ENCODE measurements at regions not wholly inside any gene's neighbourhood (a gene's known extent, or its start where the extent isn't known, plus 50 kb on each side); places are given as distances from the start of the nearest gene placed in this dataset.
"Not testable (repeated sequence)": the region's sequence is repeated elsewhere in the genome, so short reads cannot be mapped to it uniquely, and the experiment has no call there.

DNA sequence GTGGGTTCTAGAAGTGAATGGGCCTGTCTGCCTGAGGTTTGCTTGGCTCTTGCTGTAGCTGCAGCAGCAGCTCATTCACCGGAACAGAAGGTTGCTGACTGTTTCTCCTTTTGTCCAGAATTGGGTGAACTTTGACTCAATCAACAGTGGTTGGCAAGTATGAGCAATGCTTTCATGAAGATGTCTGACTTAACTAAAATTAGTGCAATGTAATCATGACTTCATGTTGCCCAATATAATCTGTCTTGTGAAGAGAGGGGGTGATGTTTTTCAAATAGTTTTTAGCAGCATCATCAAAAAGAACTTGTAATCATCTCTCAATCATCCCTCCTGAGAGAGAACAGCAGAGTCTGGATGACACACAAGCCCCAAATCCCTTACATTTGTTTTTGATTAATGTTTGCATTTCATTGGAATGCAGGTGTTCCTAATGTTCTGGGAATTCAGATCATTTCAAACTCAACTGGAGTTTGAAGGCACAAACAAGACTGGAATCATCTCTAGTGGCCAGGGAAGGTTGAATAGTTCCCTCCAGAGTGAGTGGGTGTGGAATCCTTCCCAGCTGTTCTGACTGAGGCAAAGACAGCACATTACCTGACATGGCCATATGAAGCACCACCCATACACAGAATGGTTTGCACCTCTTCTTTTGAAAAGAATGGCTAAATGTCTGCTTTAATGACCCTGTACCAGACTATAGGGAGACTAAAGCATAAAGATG is 82.9 kb downstream of the HLX start:
- Histone ChIP-seq H3K27ac (ENCODE audit: low read length) (no peak overlapping the region), H3K4me1 (ENCODE audit: control insufficient read depth, insufficient read depth, low read length) (peaks cover under 1% of the 10 kb centered on the region), H3K9me3 (replicated peaks; ENCODE audit: control insufficient read depth, low read depth, low read length) (peaks cover 4% of the 10 kb centered on the region), H3K36me3 (ENCODE audit: control insufficient read depth, insufficient read depth, low read length) (no peaks in the 10 kb centered on the region), H3K27me3 (ENCODE audit: control insufficient read depth, insufficient read depth, low read length) (no peaks in the 10 kb centered on the region), H3K4me3 (ENCODE audit: low read length) (no peak overlapping the region)
- WGBS (ENCODE audit: insufficient coverage), result 43% methylated on average over 1 of the region's 1 CpG
- DNase-seq, result peak; percentile 32

DNA sequence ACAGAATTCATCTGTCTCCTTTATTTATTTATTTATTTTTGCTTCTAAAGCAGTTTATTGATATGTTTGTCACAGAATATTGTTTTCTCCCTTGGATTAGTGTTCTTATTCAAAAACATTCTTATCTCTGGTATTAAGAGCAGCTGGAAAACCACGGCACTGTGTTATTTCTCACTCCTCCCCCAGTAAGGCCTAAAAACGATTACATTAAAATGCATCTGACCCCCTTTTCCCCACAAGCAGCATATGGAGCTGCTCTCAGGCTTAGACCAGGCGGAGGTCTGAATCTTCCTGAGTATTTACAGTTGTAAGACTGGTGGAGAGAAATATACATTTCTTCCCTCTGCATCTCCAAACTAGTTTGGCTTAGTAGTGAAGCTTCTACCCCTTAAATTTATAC is 86.8 kb downstream of the HLX start:
- WGBS (ENCODE audit: insufficient coverage), result no CpG with 5 or more reads among the region's 3 CpGs
- H3K27me3 ChIP-seq (ENCODE audit: control insufficient read depth, insufficient read depth, low read length), result no peaks in the 10 kb centered on the region
- no peaks in the 10 kb centered on the region for H3K4me1 ChIP-seq (ENCODE audit: control insufficient read depth, insufficient read depth, low read length)
- no peak for DNase-seq
- no peak overlapping the region for H3K27ac ChIP-seq (ENCODE audit: low read length)
- H3K36me3 ChIP-seq (ENCODE audit: control insufficient read depth, insufficient read depth, low read length), result no peaks in the 10 kb centered on the region
- H3K9me3 ChIP-seq (replicated peaks; ENCODE audit: control insufficient read depth, low read depth, low read length), result peaks cover 6% of the 10 kb centered on the region
- no peak overlapping the region for H3K4me3 ChIP-seq (ENCODE audit: low read length)

DNA sequence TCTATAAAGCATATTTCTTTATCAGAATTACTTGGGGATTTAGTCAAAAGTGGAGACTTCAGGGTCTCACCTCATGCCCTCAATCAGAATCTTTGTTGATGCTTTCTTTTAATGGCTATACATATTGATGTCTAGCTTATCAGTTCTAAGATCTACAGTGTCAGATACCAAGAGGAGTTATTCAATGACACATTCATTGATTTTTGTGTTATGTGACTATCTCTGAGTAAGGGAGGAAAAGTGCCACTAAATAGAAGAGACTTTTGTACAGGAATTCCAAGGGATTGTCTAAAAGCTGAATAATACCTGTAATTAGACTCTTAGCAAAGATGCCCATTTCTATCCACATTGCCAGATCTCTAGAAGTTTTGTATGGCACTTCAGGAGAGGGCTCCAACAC is 87.2 kb downstream of the HLX start:
- no peaks in the 10 kb centered on the region for H3K4me1 ChIP-seq (ENCODE audit: control insufficient read depth, insufficient read depth, low read length)

DNA sequence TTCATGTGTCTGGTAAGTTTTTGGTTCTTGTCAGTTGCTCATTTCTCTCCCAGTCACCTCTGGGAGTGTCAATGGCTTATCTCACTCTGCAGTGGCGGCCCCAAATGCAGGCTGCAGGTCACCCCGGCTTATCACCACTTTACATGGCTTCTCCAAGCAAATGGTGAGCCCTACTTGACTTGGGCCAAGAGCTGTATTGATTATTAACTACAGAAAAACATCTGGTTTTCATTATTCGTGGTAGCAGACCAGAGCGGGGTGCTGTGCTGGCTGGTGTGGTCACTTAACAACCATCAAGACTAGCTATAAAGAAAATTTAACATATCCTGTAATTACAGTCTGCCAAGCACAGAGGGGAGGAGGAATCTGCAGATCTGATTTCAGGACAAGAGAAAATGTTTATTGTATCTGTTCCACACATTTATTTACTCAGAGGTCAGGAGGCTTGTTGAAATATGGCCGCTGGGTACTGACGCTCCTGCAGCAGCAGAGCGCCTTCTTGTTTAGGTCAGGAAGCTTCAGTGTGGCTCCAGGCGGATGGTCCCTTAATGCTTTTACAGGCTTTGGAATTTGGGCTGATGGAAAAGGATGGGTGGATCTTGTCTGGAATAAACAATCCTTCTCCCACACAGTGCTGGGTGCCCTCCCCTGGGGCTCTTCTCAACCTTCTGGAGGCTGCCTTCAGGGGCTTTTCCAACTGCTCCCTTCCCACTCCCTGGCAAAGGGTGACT is 87.8 kb downstream of the HLX start:
- DNase-seq, result no peak
- Histone ChIP-seq H3K9me3 (replicated peaks; ENCODE audit: control insufficient read depth, low read depth, low read length) (peaks cover 6% of the 10 kb centered on the region), H3K4me3 (ENCODE audit: low read length) (no peak overlapping the region), H3K36me3 (ENCODE audit: control insufficient read depth, insufficient read depth, low read length) (no peaks in the 10 kb centered on the region), H3K27me3 (ENCODE audit: control insufficient read depth, insufficient read depth, low read length) (no peaks in the 10 kb centered on the region), H3K27ac (ENCODE audit: low read length) (no peak overlapping the region), H3K4me1 (ENCODE audit: control insufficient read depth, insufficient read depth, low read length) (no peaks in the 10 kb centered on the region)
- WGBS (ENCODE audit: insufficient coverage), result no CpG with 5 or more reads among the region's 8 CpGs

More for the DNA sequence above, 87.2 kb downstream of the HLX start:
- Histone ChIP-seq H3K36me3 (ENCODE audit: control insufficient read depth, insufficient read depth, low read length) (no peaks in the 10 kb centered on the region), H3K27ac (ENCODE audit: low read length) (no peak overlapping the region), H3K4me3 (ENCODE audit: low read length) (no peak overlapping the region), H3K27me3 (ENCODE audit: control insufficient read depth, insufficient read depth, low read length) (no peaks in the 10 kb centered on the region), H3K9me3 (replicated peaks; ENCODE audit: control insufficient read depth, low read depth, low read length) (peaks cover 6% of the 10 kb centered on the region)
- DNase-seq, result no peak

DNA sequence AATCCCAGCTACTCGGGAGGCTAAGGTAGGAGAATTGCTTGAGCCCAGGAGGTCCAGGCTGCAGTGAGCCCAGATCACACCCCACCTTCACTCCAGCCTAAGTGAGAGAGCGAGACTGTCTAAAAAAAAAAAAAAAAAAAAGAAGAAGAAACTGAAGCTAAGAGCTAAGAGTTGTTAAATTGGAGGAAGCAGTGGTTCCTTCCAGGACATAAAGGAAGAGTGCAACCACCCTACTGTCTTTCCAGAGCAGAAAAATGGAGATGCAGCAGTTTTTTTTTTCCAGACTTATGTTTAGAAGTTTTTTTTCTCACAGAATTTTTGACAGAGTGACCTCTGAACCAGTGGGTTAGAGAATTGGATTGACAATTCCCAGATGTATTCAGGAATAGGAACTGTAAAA is 88.7 kb downstream of the HLX start:
- Histone ChIP-seq H3K36me3 (ENCODE audit: control insufficient read depth, insufficient read depth, low read length) (no peaks in the 10 kb centered on the region), H3K9me3 (replicated peaks; ENCODE audit: control insufficient read depth, low read depth, low read length) (peaks cover 6% of the 10 kb centered on the region), H3K27me3 (ENCODE audit: control insufficient read depth, insufficient read depth, low read length) (no peaks in the 10 kb centered on the region), H3K27ac (ENCODE audit: low read length) (no peak overlapping the region), H3K4me3 (ENCODE audit: low read length) (no peak overlapping the region), H3K4me1 (ENCODE audit: control insufficient read depth, insufficient read depth, low read length) (no peaks in the 10 kb centered on the region)
- DNase-seq, result no peak
- WGBS (ENCODE audit: insufficient coverage), result no CpG with 5 or more reads among the region's 2 CpGs

DNA sequence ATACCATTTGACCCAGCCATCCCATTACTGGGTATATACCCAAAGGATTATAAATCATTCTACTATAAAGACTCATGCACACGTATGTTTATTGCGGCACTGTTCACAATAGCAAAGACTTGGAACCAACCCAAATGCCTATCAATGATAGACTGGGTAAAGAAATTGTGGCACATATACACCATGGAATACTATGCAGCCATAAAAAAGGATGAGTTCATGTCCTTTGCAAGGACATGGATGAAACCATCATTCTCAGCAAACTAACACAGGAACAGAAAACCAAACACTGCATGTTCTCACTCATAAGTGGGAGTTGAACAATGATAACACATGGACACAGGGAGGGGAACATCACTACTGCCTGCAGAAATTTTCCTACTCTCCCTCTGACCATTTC is 90.0 kb downstream of the HLX start:
- H3K9me3 ChIP-seq (replicated peaks; ENCODE audit: control insufficient read depth, low read depth, low read length); H3K4me3 ChIP-seq (ENCODE audit: low read length); H3K4me1 ChIP-seq (ENCODE audit: control insufficient read depth, insufficient read depth, low read length); H3K27me3 ChIP-seq (ENCODE audit: control insufficient read depth, insufficient read depth, low read length); H3K36me3 ChIP-seq (ENCODE audit: control insufficient read depth, insufficient read depth, low read length); H3K27ac ChIP-seq (ENCODE audit: low read length); DNase-seq: not testable (repeated sequence)
- no CpG with 5 or more reads among the region's 2 CpGs for WGBS (ENCODE audit: insufficient coverage)

- Histone ChIP-seq H3K27me3 (ENCODE audit: control insufficient read depth, insufficient read depth, low read length) (no peaks in the 10 kb centered on the region), H3K4me3 (ENCODE audit: low read length) (no peak overlapping the region), H3K4me1 (ENCODE audit: control insufficient read depth, insufficient read depth, low read length) (no peaks in the 10 kb centered on the region), H3K9me3 (replicated peaks; ENCODE audit: control insufficient read depth, low read depth, low read length) (peaks cover 2% of the 10 kb centered on the region), H3K27ac (ENCODE audit: low read length) (no peak overlapping the region), H3K36me3 (ENCODE audit: control insufficient read depth, insufficient read depth, low read length) (no peaks in the 10 kb centered on the region)
- no CpG with 5 or more reads among the region's 4 CpGs for WGBS (ENCODE audit: insufficient coverage)
- peak; percentile 16 for DNase-seq
These were observed 91.1 kb downstream of the HLX start for GRCh38 chr1:220970311-220970710.

DNA sequence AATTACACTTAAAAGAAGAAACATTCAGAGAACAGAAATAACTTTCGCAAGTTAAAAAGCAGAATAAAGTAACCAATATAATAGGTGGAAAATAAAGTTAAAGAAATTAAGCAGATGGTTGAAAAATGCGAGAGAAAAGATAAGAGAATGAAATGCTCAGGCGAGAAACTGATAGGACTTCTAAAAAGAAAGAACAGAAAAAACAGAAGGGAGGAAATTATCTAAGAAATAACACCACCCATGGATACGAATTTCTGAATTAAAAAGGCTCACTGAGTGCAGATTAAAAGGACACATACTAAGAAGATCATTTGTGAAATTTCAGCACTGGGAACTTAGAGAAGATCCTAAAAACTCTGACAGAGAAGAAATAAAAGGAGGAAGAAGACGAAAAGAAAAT is 92.0 kb downstream of the HLX start:
- Histone ChIP-seq H3K36me3 (ENCODE audit: control insufficient read depth, insufficient read depth, low read length) (no peaks in the 10 kb centered on the region), H3K27me3 (ENCODE audit: control insufficient read depth, insufficient read depth, low read length) (no peaks in the 10 kb centered on the region), H3K4me3 (ENCODE audit: low read length) (no peak overlapping the region), H3K9me3 (replicated peaks; ENCODE audit: control insufficient read depth, low read depth, low read length) (peaks cover 2% of the 10 kb centered on the region), H3K27ac (ENCODE audit: low read length) (no peak overlapping the region), H3K4me1 (ENCODE audit: control insufficient read depth, insufficient read depth, low read length) (no peaks in the 10 kb centered on the region)
- no peak for DNase-seq
- WGBS (ENCODE audit: insufficient coverage), result no CpG with 5 or more reads among the region's 5 CpGs

- H3K9me3 ChIP-seq (replicated peaks; ENCODE audit: control insufficient read depth, low read depth, low read length), result peaks cover 2% of the 10 kb centered on the region
- no peaks in the 10 kb centered on the region for H3K36me3 ChIP-seq (ENCODE audit: control insufficient read depth, insufficient read depth, low read length)
- no peaks in the 10 kb centered on the region for H3K27me3 ChIP-seq (ENCODE audit: control insufficient read depth, insufficient read depth, low read length)
- no peaks in the 10 kb centered on the region for H3K4me1 ChIP-seq (ENCODE audit: control insufficient read depth, insufficient read depth, low read length)
- H3K27ac ChIP-seq (ENCODE audit: low read length), result no peak overlapping the region
- no CpG with 5 or more reads among the region's 1 CpG for WGBS (ENCODE audit: insufficient coverage)
- H3K4me3 ChIP-seq (ENCODE audit: low read length), result no peak overlapping the region
- DNase-seq, result no peak
These were observed 95.2 kb downstream of the HLX start for GRCh38 chr1:220974431-220974830.

- H3K27ac ChIP-seq (ENCODE audit: low read length), result no peak overlapping the region
- no peaks in the 10 kb centered on the region for H3K4me1 ChIP-seq (ENCODE audit: control insufficient read depth, insufficient read depth, low read length)
- H3K27me3 ChIP-seq (ENCODE audit: control insufficient read depth, insufficient read depth, low read length), result no peaks in the 10 kb centered on the region
- no peaks in the 10 kb centered on the region for H3K9me3 ChIP-seq (replicated peaks; ENCODE audit: control insufficient read depth, low read depth, low read length)
- H3K36me3 ChIP-seq (ENCODE audit: control insufficient read depth, insufficient read depth, low read length), result no peaks in the 10 kb centered on the region
- no CpG with 5 or more reads among the region's 3 CpGs for WGBS (ENCODE audit: insufficient coverage)
- H3K4me3 ChIP-seq (ENCODE audit: low read length), result no peak overlapping the region
- no peak for DNase-seq
These were observed 97.1 kb downstream of the HLX start for GRCh38 chr1:220976390-220976789.
